ENCODE measurements at regions not wholly inside any gene's neighbourhood (a gene's known extent, or its start where the extent isn't known, plus 50 kb on each side); places are given as distances from the start of the nearest gene placed in this dataset.

DNA sequence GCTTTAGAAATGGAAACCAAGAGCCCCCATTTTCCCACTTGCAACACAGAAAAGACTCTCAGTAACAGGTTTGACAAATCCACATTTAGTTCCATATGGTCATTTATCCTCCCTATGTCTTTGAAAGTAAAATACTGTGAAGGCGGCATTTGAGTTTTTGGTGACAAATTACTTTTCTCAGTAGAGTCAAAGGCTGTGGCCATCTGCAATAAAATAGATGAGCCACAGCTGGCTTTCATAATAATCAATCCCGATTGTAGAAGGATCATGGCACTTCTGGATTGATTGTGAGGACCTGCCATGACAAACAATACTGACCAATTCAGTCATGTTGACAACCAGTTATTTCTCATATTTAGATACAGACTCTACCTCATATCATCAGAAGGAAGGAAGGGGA lies 512.0 kb upstream of the ADGRL2 start:
- intact Hi-C loops (cut with DNase I; ENCODE audit: low total_unique reads) = no loop called here
- TF ChIP-seq POLR2A (IDR thresholded peaks at IDR 0.05) = no peak
- TF ChIP-seq, protein P1, sequence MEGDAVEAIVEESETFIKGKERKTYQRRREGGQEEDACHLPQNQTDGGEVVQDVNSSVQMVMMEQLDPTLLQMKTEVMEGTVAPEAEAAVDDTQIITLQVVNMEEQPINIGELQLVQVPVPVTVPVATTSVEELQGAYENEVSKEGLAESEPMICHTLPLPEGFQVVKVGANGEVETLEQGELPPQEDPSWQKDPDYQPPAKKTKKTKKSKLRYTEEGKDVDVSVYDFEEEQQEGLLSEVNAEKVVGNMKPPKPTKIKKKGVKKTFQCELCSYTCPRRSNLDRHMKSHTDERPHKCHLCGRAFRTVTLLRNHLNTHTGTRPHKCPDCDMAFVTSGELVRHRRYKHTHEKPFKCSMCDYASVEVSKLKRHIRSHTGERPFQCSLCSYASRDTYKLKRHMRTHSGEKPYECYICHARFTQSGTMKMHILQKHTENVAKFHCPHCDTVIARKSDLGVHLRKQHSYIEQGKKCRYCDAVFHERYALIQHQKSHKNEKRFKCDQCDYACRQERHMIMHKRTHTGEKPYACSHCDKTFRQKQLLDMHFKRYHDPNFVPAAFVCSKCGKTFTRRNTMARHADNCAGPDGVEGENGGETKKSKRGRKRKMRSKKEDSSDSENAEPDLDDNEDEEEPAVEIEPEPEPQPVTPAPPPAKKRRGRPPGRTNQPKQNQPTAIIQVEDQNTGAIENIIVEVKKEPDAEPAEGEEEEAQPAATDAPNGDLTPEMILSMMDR (IDR thresholded peaks at IDR 0.05 in 4 of 5, conservative IDR thresholded peaks at IDR 0.05 in 1 of 5) = no peak
- DNase-seq (no peak), ATAC-seq (no peak)
- H3K36me3 ChIP-seq = no peaks in the 10 kb centered on the region
- no peaks in the 10 kb centered on the region for H3K9me3 ChIP-seq
- H3K4me3 ChIP-seq = no peak overlapping the region
- no peaks in the 10 kb centered on the region for H3K4me1 ChIP-seq
- in situ Hi-C loops (cut with MboI; ENCODE audit: low sequenced_read_pairs in 4 of 4) = no loop called here
- H3K27me3 ChIP-seq = no peaks in the 10 kb centered on the region
- H3K27ac ChIP-seq = no peak overlapping the region

DNA sequence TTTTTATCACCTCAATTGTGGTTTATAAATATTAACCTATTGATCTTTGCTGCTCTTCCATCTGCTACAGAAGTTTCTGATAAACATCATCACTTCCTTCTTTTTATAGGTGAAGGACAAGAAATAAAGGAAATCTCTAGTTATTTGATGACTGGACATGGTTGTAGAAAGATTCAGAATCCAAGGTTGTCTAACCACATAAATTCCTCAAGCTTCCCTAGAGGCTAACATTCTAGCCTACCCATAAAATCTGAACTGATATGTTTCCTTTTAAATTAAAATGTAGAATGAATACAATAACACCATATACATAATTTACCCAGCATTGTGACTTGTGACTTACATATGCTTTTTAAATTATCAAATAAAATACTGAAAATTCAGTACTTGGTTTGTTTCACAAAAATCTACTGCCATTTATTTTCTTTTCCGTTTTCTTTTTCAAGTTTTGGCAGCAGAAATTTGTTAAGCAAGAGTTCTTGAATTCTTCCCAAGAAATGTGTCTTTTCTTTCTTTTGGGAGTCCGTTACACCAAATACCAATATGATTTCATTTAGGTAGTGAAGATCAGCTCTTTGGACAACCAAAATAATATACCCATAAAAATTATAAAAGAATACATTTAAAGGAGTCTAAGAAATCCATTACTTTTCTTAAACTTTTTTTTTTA lies 513.2 kb upstream of the ADGRL2 start:
- intact Hi-C loops (cut with DNase I; ENCODE audit: low total_unique reads) = no loop called here
- TF ChIP-seq, protein P1 (IDR thresholded peaks at IDR 0.05 in 4 of 5, conservative IDR thresholded peaks at IDR 0.05 in 1 of 5) = no peak
- TF ChIP-seq POLR2A (IDR thresholded peaks at IDR 0.05) = no peak
- Histone ChIP-seq H3K4me3 (no peak overlapping the region), H3K4me1 (no peaks in the 10 kb centered on the region), H3K9me3 (no peaks in the 10 kb centered on the region), H3K36me3 (no peaks in the 10 kb centered on the region), H3K27ac (no peak overlapping the region), H3K27me3 (no peaks in the 10 kb centered on the region)
- in situ Hi-C loops (cut with MboI; ENCODE audit: low sequenced_read_pairs in 4 of 4) = no loop called here
- no peak for DNase-seq
- ATAC-seq = no peak

DNA sequence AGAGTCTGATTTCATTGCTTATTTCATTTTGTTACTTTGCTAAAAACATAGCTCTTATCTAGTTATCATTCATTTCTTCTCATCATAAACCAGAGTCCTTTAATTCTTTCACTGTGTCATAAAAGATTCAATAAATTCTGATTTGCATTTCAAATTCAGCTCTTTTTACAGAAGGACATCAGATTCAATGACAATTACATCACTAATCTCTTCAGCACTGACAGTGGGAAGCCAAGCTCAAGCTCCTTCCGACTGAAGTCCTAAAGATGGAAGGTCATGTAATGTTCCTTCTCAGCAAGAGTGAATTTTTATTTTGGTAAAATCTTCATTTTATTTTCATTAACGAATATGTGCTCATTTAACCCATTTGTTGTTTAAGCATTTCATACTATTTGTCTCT lies 530.7 kb upstream of the ADGRL2 start:
- Histone ChIP-seq H3K9me3 (no peaks in the 10 kb centered on the region), H3K4me1 (no peaks in the 10 kb centered on the region), H3K4me3 (no peak overlapping the region), H3K27me3 (no peaks in the 10 kb centered on the region), H3K27ac (no peak overlapping the region), H3K36me3 (no peaks in the 10 kb centered on the region)
- no peak for DNase-seq
- intact Hi-C loops (cut with DNase I; ENCODE audit: low total_unique reads) = no loop called here
- in situ Hi-C loops (cut with MboI; ENCODE audit: low sequenced_read_pairs in 4 of 4) = no loop called here
- TF ChIP-seq, protein P1 (IDR thresholded peaks at IDR 0.05 in 4 of 5, conservative IDR thresholded peaks at IDR 0.05 in 1 of 5) = no peak
- TF ChIP-seq POLR2A (IDR thresholded peaks at IDR 0.05) = no peak
- no peak for ATAC-seq

DNA sequence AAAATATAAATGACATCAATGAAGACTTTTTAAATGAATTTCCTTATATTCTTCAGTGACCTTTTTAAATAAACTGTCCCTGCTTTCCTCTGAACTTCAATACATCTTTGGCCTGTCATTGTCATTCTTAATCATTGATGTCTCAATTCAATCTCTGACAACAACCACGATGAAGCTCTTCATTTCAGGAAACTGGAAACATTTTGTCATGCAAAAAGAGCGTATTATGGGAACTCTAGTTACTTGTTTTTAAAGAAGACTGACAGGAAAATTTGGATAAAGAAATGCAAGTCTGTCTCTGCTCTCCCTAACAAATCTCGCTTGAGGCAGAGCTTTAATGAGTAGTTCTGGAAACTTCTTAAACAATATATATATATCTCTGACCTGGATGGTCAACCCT lies 535.8 kb upstream of the ADGRL2 start:
- Histone ChIP-seq H3K27me3 (no peaks in the 10 kb centered on the region), H3K9me3 (no peaks in the 10 kb centered on the region), H3K27ac (no peak overlapping the region), H3K4me3 (no peak overlapping the region), H3K4me1 (no peaks in the 10 kb centered on the region), H3K36me3 (no peaks in the 10 kb centered on the region)
- in situ Hi-C loops (cut with MboI; ENCODE audit: low sequenced_read_pairs in 4 of 4) = no loop called here
- TF ChIP-seq, protein P1 (IDR thresholded peaks at IDR 0.05 in 4 of 5, conservative IDR thresholded peaks at IDR 0.05 in 1 of 5) = no peak
- no peak for TF ChIP-seq POLR2A (IDR thresholded peaks at IDR 0.05)
- DNase-seq = no peak
- ATAC-seq = no peak
- intact Hi-C loops (cut with DNase I; ENCODE audit: low total_unique reads) = no loop called here
